GM21529 (cell line): ENCODE measurements at regions not wholly inside any gene's neighbourhood (a gene's known extent, or its start where the extent isn't known, plus 50 kb on each side); places are given as distances from the start of the nearest gene placed in this dataset.
"Not testable (repeated sequence)": the region's sequence is repeated elsewhere in the genome, so short reads cannot be mapped to it uniquely, and the experiment has no call there.

Experiments
- ATAC-seq: cut with Tn5 transposase; IDR thresholded peaks from one replicate; pipeline ENCODE4 v1.9.1; 2021; ENCODE audit not compliant: unreplicated experiment

DNA sequence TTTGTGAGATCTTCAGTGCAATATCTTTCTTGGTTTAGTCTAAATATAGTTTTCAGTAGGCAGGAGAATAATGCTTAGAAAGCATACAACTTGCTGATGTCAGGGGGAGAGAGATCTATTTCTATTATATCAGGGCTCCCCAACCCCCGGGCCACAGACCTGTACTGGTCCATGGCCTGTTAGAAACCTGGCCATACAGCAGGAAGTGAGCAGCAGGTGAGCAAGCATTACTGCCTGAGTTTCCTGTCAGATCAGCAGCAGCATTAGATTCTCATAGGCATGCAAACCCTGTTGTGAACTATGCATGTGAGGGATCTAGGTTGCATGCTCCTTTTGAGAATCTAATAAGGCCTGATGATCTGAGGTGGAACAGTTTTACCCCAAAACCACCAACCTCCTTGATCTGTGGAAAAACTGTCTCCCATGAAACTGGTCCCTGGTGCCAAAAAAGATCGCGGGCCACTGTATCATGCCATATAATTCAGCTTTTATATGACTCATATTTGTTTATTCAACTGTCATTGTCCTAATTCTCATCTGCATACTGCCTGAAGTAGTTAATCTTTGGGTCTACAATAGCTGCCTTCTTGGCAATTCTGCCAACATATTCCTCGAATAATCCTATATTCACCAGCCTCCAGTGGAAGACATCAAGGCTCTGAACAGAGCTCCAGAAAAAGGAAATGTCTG is 163.6 kb upstream of the DYRK2 start:
- ATAC-seq: peak; percentile 25

DNA sequence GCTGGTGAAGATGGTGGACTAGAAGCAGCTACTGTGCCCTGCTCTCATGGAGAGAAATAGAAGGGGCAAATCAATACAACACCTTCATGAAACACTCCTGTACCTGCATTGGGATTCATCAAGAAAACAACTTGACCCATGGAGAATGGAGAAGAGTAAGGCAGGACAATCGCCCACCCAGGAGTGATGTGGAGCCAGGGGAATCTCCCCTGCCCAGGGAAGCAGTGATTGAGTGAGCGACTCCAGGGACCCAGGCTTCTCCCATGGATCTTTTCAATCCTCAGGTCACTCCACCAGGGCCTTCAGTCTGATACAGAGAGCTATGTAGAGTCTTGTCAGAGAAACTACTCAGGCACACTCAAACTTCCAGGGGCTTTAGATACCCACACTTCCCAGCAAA is 161.9 kb upstream of the DYRK2 start:
- ATAC-seq: no peak

DNA sequence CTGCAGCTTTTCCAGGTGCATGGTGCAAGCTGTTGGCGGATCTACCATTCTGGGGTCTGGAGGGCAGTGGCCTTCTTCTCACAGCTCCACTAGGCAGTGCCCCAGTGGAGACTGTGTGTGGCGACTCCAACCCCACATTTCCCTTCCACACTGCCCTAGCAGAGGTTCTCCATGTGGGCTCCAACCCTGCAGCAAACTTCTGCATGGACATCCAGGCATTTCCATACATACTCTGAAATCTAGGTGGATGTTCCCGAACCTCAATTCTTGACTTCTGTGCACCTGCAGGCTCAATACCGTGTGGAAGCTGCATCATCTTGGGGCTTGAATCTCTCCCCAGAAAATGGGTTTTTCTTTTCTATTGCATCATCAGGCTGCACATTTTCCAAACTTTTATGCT is 160.2 kb upstream of the DYRK2 start:
- ATAC-seq: not testable (repeated sequence)

DNA sequence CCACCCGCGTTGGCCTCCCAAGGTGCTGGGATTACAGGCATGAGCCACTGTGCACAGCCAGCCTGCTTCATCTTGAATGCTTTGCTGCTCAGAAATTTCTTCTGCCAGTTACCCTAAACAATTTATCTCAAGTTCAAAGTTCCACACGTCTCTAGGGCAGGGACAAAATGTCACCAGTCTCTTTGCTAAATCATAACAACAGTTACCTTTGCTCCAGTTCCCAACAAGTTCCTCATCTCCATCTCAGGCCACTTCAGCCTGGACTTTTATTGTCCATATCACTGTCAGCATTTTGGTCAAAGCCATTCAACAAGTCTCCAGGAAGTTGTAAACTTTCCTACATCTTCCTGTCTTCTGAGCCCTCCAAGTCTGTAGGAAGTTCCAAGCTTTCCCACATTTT is 159.5 kb upstream of the DYRK2 start:
- no peak for ATAC-seq

DNA sequence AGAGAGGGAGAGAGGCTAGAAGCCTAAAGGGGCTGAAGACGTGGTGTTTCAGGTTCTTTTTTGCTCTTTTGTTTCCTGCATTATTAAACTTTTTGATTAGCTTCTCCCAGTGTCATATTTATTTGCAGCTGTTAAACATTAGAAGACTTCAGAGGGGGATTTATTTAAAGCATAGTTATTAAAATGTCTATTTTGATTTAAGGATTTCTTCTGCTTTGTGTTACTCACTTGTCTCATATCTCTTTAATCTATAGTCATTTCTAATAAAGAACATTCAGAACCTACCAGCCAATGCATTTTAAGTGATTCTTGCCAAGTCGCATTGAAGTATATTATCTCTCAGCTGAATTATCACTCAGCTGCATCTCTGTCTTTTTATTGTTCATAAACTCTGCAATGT is 152.0 kb upstream of the DYRK2 start:
- ATAC-seq: no peak

DNA sequence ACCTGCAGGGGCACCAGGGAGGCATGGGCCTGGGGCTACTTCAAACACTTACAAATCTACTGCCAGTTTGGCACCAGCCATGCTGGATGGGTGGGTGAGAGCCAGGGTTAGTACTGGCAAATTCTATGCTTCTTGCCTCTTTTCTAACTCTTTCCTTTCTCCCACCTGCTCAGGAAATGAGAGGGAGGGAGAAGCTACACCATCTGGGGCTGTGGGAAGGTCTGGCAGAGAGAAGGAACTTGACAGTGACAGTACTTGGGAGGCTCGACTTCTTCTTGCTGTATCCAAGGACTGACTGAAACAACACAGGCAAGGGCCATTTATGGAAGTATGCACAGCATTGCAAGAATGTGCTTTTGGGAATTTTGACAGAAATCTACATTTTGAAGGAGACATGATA is 149.6 kb upstream of the DYRK2 start:
- ATAC-seq: no peak

DNA sequence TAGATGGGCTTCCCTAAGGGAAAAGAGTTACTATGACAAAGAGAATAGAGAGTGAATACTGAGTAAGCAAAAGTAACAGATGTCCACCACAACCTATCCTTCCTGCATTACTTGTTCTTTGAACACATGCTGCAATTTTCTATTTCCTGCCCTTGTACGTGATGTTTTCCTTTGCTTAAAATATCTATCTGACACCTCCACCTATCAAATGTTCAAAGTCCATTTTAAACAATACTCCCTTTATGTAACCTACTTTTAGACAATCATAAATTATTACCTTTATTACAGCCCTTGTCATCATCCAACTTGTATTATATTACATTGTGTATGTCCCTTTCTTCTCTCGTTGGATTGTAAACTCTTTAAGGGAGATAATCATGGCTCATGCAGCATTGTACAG is 147.2 kb upstream of the DYRK2 start:
- no peak for ATAC-seq

DNA sequence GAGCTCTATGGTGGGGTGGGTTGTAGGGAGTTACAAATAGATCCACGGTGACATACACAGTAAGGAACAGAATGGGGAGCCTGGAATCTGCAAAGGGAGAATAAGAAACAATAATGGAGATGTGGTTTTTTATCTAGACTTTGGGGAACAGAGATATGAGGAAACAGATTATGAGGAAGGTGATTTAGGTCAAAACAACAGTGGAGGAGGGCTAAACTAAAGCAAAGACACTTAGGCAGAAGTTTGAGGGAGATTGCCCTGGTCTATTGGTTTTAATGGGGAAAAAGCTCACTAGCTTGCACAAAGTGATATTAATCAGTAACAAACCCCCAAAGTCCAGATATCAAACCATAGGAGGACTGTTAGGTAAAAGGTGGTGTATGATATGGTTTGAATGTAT is 144.5 kb upstream of the DYRK2 start:
- no peak for ATAC-seq

DNA sequence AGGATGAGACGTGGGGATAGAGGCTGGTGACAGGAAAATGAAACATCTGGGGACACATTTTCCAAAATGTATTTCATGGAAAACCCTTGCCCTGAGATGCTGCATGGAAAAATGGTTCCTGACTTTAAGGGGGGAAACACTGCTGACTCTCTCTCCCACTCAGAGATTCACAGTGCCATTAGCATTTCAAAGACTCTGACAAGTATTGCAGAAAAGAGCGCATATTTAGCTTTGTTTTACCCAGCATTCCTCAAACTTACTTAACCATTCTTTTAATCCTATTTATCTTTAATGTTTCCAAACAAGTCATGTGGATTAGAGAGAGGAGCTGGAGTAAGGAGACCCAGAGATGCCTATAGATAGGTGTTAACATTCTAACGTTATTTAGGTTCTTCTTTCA is 141.8 kb upstream of the DYRK2 start:
- no peak for ATAC-seq

DNA sequence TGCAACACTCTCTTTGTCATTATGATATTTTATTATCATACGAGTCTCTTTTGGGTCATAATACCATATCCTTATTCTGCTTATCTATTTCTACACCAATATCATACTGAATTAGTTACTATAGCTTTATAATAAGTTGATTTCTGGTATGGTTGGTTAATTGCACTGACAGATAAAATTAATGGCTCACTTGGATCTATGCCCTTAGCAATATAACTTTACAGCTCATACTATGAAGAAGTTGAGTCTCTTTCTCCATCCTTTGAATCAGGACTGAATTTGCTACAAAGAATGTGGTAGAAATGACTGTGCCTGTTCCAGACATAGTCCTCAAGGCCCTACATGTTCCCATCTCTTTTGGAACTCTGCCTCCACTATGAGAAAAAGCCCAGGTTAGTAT is 139.7 kb upstream of the DYRK2 start:
- no peak for ATAC-seq

DNA sequence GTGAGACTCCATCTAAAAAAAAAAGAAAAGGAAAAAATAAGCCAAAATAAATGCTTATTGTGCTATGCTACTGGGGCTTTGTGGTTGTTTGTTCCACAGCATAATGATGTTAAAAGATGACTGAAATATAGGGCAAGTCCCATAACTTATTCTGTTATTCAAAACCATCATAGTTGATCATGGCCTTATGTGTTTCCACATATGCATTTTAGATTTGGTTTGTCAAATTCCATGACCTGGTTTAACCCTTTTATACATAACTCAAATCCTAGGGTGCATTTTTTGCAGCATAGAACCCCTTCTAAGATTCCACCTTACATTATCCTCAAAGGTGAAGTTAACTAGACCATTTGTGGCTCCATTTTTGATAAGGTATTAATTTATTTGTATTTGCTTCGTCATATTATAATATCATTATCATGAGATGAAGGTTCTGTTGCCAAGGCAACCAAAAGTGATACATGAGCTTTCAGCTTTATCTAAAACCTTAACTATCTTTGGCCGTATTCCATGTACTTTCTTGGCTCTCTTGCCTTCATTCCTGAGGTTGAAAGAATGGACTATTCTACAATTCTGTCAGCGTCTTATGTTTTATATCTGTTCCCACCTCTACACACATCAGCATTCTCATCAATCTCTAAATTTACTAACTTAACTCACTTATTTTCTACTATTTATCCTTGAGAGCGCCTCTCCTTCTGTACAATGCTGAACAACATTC is 138.7 kb upstream of the DYRK2 start:
- ATAC-seq: no peak

DNA sequence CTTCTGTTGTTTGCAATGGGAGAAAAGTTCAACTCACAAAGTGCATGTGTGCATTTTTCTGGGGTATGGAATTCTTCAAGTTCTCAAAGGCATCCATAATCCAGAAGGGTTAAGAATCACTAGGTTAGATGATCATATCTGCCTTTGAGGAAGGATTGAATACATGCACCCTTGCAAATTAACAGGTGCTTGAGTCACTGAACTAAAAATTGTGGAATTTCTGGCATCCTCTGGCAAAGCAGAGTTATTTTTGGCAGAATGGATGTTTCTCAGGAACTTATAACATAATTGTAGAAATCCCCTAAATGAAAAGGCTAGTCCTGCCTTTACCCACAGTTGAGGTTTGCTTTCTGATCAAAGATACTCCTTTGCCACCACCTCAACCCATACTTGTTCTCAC is 136.5 kb upstream of the DYRK2 start:
- no peak for ATAC-seq

DNA sequence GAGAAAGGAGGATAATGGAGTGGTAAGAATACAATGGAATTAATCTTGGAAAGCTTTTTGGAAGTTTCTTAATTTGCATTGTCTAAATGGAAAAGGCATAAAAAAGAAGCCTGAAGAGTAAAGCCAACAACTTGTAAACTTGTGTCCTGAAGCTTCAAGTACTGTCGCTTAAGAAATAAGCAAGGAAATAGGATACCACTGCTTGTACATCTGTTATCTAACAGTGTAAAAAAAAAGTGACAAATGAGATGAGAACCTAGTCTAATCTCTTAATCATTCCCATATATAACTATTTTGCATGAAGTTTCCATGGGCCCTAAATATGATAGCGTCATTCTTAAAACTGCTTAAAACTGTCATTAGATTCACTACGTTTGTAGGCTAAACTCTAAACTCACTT is 134.0 kb upstream of the DYRK2 start:
- ATAC-seq: no peak

DNA sequence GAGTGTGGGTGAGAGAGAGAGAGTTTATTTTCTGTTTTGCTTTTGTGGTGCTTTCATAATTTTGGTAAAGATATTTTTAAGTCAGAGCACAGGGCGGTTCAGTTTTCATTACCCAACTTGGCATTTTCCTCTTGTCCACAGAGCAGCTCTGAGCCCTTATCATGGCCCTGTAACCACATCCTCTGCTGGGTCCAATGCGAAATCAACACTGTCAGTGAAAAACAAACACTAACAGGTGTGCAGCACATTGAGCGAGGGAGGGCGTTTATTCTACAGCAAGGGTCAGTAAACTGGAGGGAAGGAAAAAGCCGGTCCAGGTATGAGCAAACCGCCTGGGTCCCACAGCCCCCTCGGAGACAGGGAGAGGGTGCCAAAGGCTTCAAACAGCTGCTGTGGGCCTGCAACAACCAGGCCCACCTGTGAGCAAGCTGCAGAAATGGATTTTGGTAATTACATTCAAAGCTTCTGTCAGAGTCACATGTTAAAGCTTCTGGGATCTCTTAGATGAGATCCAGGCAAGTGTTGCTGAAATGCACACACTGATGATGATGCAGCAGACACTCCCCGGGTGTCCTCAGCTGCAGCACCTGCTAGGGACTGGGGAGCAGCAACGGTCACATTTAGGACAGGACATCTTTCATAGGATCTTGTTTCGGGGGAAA is 132.7 kb upstream of the DYRK2 start:
- peak; percentile 97 for ATAC-seq

DNA sequence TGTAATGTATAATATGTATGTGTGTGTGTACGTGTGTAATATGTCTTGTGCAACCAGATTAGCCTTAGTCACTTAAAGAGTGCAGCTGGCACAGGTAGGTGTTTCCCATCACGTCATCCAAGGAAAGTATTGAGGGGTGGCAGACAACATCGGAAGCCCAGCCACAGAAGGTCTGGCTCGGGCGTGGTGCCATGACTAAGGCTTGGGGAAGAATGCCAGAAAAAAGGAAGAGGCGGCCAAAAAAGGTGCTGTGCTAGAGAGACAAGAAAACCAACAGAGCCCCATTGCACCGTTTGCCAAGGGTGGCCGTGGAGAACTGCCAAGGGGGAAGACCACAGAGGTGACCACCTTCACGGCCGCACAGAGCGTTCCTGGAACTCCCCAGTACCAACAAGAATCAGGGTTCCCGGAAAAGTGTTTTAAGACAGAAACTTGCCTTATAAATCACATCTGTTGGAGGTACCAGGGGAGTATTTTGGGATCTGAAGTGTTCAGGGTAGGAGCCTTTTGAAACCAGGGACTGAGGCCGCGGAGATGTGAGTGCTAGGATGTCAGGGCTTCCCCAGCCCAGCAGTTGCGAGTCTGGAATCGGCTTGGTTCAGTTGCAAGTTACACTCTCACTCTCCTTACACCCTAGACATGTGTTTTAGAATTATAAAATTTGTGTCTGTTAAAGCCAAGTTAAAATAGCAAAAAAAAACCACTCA is 131.2 kb upstream of the DYRK2 start:
- no peak for ATAC-seq

DNA sequence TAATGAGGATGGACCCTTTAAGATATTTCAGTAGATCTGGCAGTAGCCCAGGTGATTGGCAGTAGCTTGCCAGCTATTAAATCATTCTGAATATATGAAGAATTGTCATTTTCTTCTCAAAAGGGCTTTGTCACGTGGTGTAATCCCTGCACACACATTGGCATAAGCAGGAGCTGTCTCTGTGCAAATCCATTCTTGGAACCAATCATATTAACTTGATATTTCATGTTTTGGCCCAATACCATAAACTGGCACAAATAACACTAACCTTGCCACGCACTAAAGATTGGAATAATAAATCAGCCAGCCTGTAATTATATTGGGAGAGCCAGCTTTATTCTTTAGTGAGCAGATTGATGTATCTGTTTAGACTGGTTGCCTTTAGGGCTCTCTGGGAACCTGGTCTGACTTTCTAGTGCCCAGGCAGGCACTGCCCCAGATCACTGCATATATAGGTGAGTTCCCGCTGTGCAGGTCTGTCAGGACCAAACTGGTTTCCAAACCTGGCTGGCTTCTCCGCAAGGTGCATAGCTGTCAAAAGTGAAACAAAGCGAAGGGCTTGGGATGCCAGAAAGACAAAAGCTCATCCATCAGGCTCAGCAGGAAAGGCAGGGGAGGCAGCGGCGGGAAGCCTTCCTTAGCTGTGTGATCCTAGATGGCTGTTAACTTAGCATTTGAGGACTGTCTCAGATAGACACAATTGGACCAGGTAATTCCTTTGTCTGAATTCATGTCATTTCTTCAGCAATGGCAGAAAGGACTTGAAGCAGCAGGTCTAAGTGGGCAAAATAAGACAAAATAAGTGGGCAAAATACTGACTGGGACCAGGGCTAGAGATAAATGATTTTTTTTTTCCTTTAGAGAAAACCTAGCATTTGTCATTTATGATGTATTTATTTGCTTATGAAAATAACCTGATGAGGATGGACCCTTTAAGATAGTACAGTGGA is 128.8 kb upstream of the DYRK2 start:
- no peak for ATAC-seq

DNA sequence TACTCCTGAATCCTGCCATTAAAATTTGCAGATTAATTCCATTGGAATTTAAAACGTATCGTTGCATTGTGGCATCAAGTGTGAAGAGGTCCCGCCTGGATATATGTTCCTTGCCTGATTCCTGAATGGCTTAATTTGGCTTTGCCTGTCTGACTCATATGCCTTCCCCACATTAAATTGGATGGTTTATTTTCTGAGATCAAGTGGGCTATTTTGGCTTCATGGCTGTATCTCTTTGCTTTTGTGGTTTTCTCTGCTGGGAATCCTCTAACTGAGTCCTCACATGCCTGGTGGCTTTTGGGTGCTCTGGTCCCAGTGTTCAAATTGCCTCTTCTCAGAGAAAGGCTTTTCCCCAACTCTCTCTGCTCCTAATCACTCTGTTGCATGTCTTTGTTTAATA is 127.9 kb upstream of the DYRK2 start:
- no peak for ATAC-seq

DNA sequence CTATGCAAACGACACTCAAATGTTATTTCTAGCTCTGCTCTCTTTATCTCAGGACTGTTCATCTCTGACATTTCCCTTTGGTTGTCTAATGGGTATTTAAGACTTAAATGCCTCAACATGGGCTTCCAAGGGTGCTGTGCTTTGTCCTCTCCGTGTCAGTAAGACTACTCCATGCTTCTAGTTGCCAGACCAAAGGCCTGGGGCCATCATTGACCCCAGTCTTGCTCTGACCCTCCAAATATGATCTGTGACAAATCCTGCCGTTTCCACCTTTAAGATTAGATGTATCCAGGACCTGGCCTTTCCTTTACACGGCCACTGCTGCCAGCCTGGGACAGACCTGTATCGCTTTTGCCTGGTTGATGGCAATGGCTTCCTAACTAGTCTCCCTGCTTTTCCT is 126.3 kb upstream of the DYRK2 start:
- no peak for ATAC-seq

DNA sequence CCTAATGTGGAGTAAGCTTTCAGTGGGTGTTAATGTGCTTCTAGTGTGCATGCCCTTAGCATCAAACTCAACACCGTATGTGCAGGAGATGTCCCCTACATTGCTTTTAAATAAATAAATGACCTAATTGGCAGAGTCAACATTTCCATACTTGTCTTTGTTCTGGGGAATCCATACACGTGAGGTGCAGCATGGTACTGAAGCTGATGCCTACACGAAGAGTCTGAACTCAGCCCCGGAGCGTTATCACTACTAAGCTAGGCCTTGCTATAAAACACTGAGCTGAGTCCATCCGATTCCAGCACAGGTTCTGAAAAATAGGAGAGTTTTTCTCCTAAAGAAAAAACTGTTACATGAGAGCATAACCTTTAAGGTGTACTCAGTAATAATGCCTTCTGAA is 125.0 kb upstream of the DYRK2 start:
- ATAC-seq: no peak

DNA sequence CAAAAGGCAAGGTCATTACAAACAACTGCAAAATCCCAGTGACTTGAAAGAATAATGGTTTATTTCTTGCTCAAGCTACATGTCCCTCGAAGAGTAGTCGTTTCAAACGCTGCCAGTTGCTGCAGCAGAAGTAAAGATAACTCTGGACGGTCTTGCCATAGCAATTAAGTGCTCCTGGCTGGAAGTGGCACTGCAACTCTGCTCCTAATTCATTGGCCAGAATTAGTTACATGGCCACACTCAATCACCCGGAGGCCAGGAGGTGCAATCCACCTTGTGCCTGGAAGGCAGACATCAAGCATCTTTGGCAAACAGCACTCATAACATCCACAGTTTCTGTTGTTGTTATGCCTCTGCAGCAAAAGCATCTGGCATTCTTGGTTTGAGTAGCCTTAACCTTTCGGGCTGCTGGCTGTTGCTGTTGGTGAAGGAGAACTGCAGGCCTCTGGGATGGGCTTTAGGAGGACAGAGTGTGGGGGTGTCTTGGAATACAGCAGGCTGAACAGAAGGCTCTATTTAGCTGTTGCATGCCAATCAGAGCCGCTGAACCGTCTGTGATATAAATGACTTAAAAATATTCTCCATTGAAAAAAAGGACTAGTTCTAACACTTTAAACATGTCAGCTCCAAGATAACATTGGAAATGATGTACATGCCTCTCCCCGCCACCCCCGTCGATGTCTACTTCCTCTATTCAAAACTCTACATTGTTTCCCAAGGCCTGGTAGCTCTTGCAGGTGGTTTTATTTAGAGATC is 123.5 kb upstream of the DYRK2 start:
- no peak for ATAC-seq
